Muscle of arm (tissue), 1 donor: ENCODE measurements at regions not wholly inside any gene's neighbourhood (a gene's known extent, or its start where the extent isn't known, plus 50 kb on each side); places are given as distances from the start of the nearest gene placed in this dataset.
A peak's percentile ranks its signal among the peaks of the same experiment; 100 is the strongest.

Experiments used
- DNase-seq: peaks from one replicate; pipeline ENCODE4 v3.0.0-alpha.2; 2013

- DNase-seq: peak; percentile 47
These were observed 339.5 kb downstream of the DHX15 start for GRCh38 chr4:24244663-24245490.

- no peak for DNase-seq
These were observed 340.7 kb downstream of the DHX15 start for GRCh38 chr4:24243641-24244040.

GRCh38 chr4:24241511-24241910, 342.8 kb downstream of the DHX15 start:
- peak; percentile 34 for DNase-seq

- no peak for DNase-seq
These were observed 343.7 kb downstream of the DHX15 start for GRCh38 chr4:24240655-24241054.

- no peak for DNase-seq
These were observed 346.6 kb downstream of the DHX15 start for GRCh38 chr4:24237709-24238108.

- DNase-seq: no peak
These were observed 346.7 kb upstream of the PPARGC1A start for GRCh38 chr4:24236532-24236931.

GRCh38 chr4:24236120-24236519, 346.3 kb upstream of the PPARGC1A start:
- no peak for DNase-seq

GRCh38 chr4:24235618-24236017, 345.8 kb upstream of the PPARGC1A start:
- DNase-seq: no peak

- DNase-seq: no peak
These were observed 344.5 kb upstream of the PPARGC1A start for GRCh38 chr4:24234288-24234848.

GRCh38 chr4:24230955-24231354, 341.1 kb upstream of the PPARGC1A start:
- no peak for DNase-seq

- no peak for DNase-seq
These were observed 340.1 kb upstream of the PPARGC1A start for GRCh38 chr4:24229978-24230377.

- no peak for DNase-seq
These were observed 338.8 kb upstream of the PPARGC1A start for GRCh38 chr4:24228692-24229091.

- no peak for DNase-seq
These were observed 336.8 kb upstream of the PPARGC1A start for GRCh38 chr4:24226667-24227066.

- no peak for DNase-seq
These were observed 336.2 kb upstream of the PPARGC1A start for GRCh38 chr4:24226023-24226422.

- no peak for DNase-seq
These were observed 334.6 kb upstream of the PPARGC1A start for GRCh38 chr4:24224446-24224845.

- DNase-seq: no peak
These were observed 329.4 kb upstream of the PPARGC1A start for GRCh38 chr4:24219209-24219608.

GRCh38 chr4:24218566-24218965, 328.7 kb upstream of the PPARGC1A start:
- no peak for DNase-seq

GRCh38 chr4:24214796-24215195, 324.9 kb upstream of the PPARGC1A start:
- no peak for DNase-seq

- DNase-seq: no peak
These were observed 324.1 kb upstream of the PPARGC1A start for GRCh38 chr4:24213961-24214360.

- DNase-seq: no peak
These were observed 322.8 kb upstream of the PPARGC1A start for GRCh38 chr4:24212642-24213041.

- no peak for DNase-seq
These were observed 322.0 kb upstream of the PPARGC1A start for GRCh38 chr4:24211856-24212255.

- no peak for DNase-seq
These were observed 320.6 kb upstream of the PPARGC1A start for GRCh38 chr4:24210332-24210902.

GRCh38 chr4:24209906-24210305, 320.1 kb upstream of the PPARGC1A start:
- no peak for DNase-seq
